Suppressor macrophage (primary cell): ENCODE measurements at regions not wholly inside any gene's neighbourhood (a gene's known extent, or its start where the extent isn't known, plus 50 kb on each side); places are given as distances from the start of the nearest gene placed in this dataset.
A peak's percentile ranks its signal among the peaks of the same experiment; 100 is the strongest.

Source experiments
- DNase-seq, 4 experiments: peaks; one replicate each; pipeline ENCODE4 v3.0.0-alpha.2; 2020 to 2022

GRCh38 chr7:17485904-17486303 lies 187.5 kb downstream of the AHR start:
- no peak for DNase-seq

GRCh38 chr7:17486835-17487234 lies 188.4 kb downstream of the AHR start:
- no peak for DNase-seq

- no peak for DNase-seq
Observed at GRCh38 chr7:17487343-17487742, 188.9 kb downstream of the AHR start.

- peak in 2 of 4 experiments; percentile 11 to 34 for DNase-seq
Observed at GRCh38 chr7:17488829-17489228, 190.4 kb downstream of the AHR start.

- DNase-seq = no peak
Observed at GRCh38 chr7:17489961-17490360, 191.5 kb downstream of the AHR start.

- no peak for DNase-seq
Observed at GRCh38 chr7:17490825-17491224, 192.4 kb downstream of the AHR start.

- DNase-seq = no peak
Observed at GRCh38 chr7:17492437-17492836, 194.0 kb downstream of the AHR start.

- no peak for DNase-seq
Observed at GRCh38 chr7:17493446-17493845, 195.0 kb downstream of the AHR start.

- DNase-seq = no peak
Observed at GRCh38 chr7:17495655-17496394, 197.4 kb downstream of the AHR start.

- DNase-seq = no peak
Observed at GRCh38 chr7:17497136-17497535, 198.7 kb downstream of the AHR start.

- DNase-seq = no peak
Observed at GRCh38 chr7:17497549-17498167, 199.2 kb downstream of the AHR start.

GRCh38 chr7:17498230-17498629 lies 199.8 kb downstream of the AHR start:
- DNase-seq = no peak

GRCh38 chr7:17500736-17501135 lies 202.3 kb downstream of the AHR start:
- no peak for DNase-seq

- no peak for DNase-seq
Observed at GRCh38 chr7:17501441-17502212, 203.2 kb downstream of the AHR start.

- no peak for DNase-seq
Observed at GRCh38 chr7:17502213-17503060, 204.0 kb downstream of the AHR start.

- no peak for DNase-seq
Observed at GRCh38 chr7:17506095-17506494, 207.6 kb downstream of the AHR start.

- DNase-seq = no peak
Observed at GRCh38 chr7:17506596-17506995, 208.1 kb downstream of the AHR start.

- DNase-seq = no peak
Observed at GRCh38 chr7:17507717-17508116, 209.3 kb downstream of the AHR start.

GRCh38 chr7:17512181-17512675 lies 213.8 kb downstream of the AHR start:
- no peak for DNase-seq

- no peak for DNase-seq
Observed at GRCh38 chr7:17516771-17517170, 218.3 kb downstream of the AHR start.

- no peak for DNase-seq
Observed at GRCh38 chr7:17520941-17521340, 222.5 kb downstream of the AHR start.

GRCh38 chr7:17521437-17521836 lies 223.0 kb downstream of the AHR start:
- DNase-seq = peak in 3 of 4 experiments; percentile 18 to 60 (median 43)
